CD4-positive, alpha-beta memory T cell (primary cell): ENCODE measurements at regions not wholly inside any gene's neighbourhood (a gene's known extent, or its start where the extent isn't known, plus 50 kb on each side); places are given as distances from the start of the nearest gene placed in this dataset.
A peak's percentile ranks its signal among the peaks of the same experiment; 100 is the strongest.
"Not testable (repeated sequence)": the region's sequence is repeated elsewhere in the genome, so short reads cannot be mapped to it uniquely, and the experiment has no call there.

Experiments
- CTCF ChIA-PET: fragments of 350-600 bp; sonication (Branson Sonifier 250); formaldehyde crosslinking; loops from one replicate; lab custom pipeline; 2021; ENCODE audit warnings: inconsistent platforms; ENCODE audit not compliant: partially characterized antibody; lab: Charles Lee
- POLR2A ChIA-PET: fragments of 350-600 bp; sonication (Branson Sonifier 250); formaldehyde crosslinking; loops from one replicate; lab custom pipeline; 2021; ENCODE audit not compliant: partially characterized antibody; lab: Charles Lee
- DNase-seq, 5 donors: peaks; one replicate each; pipeline versions ENCODE4 v3.0.0 to v3.0.0-alpha.2; 2020 to 2022; ENCODE audit warnings: mixed read lengths in 1 of 5
- H3K27ac ChIP-seq: one replicate; pipeline ENCODE4 v1.7.0; 2013; ENCODE audit warnings: low read depth, low read length
- H3K27me3 ChIP-seq: 2 replicates; pipeline ENCODE4 v1.7.0; 2013; ENCODE audit warnings: mild to moderate bottlenecking, low read length, moderate library complexity; ENCODE audit not compliant: insufficient read depth
- H3K36me3 ChIP-seq: 2 replicates; pipeline ENCODE4 v1.7.0; 2013; ENCODE audit warnings: mild to moderate bottlenecking, low read length, moderate library complexity; ENCODE audit not compliant: insufficient read depth
- H3K4me1 ChIP-seq: 2 replicates; pipeline ENCODE4 v1.7.0; 2013; ENCODE audit warnings: mild to moderate bottlenecking, low read length, moderate library complexity; ENCODE audit not compliant: insufficient read depth
- H3K4me3 ChIP-seq, 2 donors: one replicate each; pipeline ENCODE4 v1.7.0; 2013; ENCODE audit warnings: low read length in 2 of 2, mild to moderate bottlenecking in 1 of 2
- H3K9me3 ChIP-seq, 2 donors: one replicate each; pipeline ENCODE4 v1.7.0; 2013; ENCODE audit warnings: low read length in 2 of 2, control low read depth in 1 of 2; ENCODE audit not compliant: control insufficient read depth in 1 of 2
- H3K27ac Mint-ChIP-seq, 7 donors: one replicate each; pipeline ENCODE4 v1.8.0; 2020 to 2021; ENCODE audit warnings: mixed read lengths in 7 of 7, mild to moderate bottlenecking in 6 of 7, inconsistent platforms in 3 of 7, moderate library complexity in 3 of 7
- H3K27me3 Mint-ChIP-seq, 2 donors: one replicate each; pipeline ENCODE4 v1.8.0; 2020 to 2021; ENCODE audit warnings: mixed read lengths in 2 of 2
- H3K36me3 Mint-ChIP-seq, 2 donors: one replicate each; pipeline ENCODE4 v1.8.0; 2020 to 2021; ENCODE audit warnings: mixed read lengths in 2 of 2, inconsistent platforms in 1 of 2, mild to moderate bottlenecking in 1 of 2
- H3K4me1 Mint-ChIP-seq, 4 donors: one replicate each; pipeline ENCODE4 v1.8.0; 2020 to 2021; ENCODE audit warnings: mixed read lengths in 4 of 4, mild to moderate bottlenecking in 1 of 4
- H3K4me3 Mint-ChIP-seq, 8 donors: one replicate each; pipeline ENCODE4 v1.8.0; 2020 to 2021; ENCODE audit warnings: mixed read lengths in 8 of 8, mild to moderate bottlenecking in 7 of 8, moderate library complexity in 6 of 8, inconsistent platforms in 3 of 8
- H3K9me3 Mint-ChIP-seq, 8 donors: one replicate each; pipeline ENCODE4 v1.8.0; 2020 to 2021; ENCODE audit warnings: mixed read lengths in 8 of 8, mild to moderate bottlenecking in 5 of 8, inconsistent platforms in 3 of 8, moderate library complexity in 1 of 8
- intact Hi-C: fragments of 100-400 bp; cut with micrococcal nuclease; formaldehyde crosslinking; loops from one replicate; pipeline ENCODE4 v1.15.1; 2023

- peaks cover 2 to 6% of the 10 kb centered on the region in 2 donors for H3K27me3 Mint-ChIP-seq
- Histone ChIP-seq H3K9me3 (no peaks in the 10 kb centered on the region), H3K4me3 (no peak overlapping the region), H3K27ac (no peak overlapping the region), H3K4me1 (no peaks in the 10 kb centered on the region), H3K27me3 (no peaks in the 10 kb centered on the region), H3K36me3 (no peaks in the 10 kb centered on the region)
- POLR2A ChIA-PET: no interaction called here
- intact Hi-C loops: no loop called here
- H3K36me3 Mint-ChIP-seq: no peaks in the 10 kb centered on the region
- CTCF ChIA-PET: interaction anchor here (0.7 kb wide), 1 partner anchor 13 kb away, joined by 3 read pairs; no protein-coding TSS in a partner anchor
- no peak for DNase-seq
- no peak overlapping the region for H3K4me3 Mint-ChIP-seq
- H3K27ac Mint-ChIP-seq: peak overlapping the region in 1 of 7 donors; percentile 2
- peaks cover 0 to 21% (median 9%) of the 10 kb centered on the region in 8 donors for H3K9me3 Mint-ChIP-seq
- peaks cover 0 to 5% (median 2%) of the 10 kb centered on the region in 4 donors for H3K4me1 Mint-ChIP-seq
Measured at GRCh38 chr16:66176111-66176510, 190.4 kb upstream of the CDH5 start.

GRCh38 chr16:66175636-66176035 lies 190.9 kb upstream of the CDH5 start:
- intact Hi-C loops: no loop called here
- peaks cover 2 to 6% of the 10 kb centered on the region in 2 donors for H3K27me3 Mint-ChIP-seq

DNA sequence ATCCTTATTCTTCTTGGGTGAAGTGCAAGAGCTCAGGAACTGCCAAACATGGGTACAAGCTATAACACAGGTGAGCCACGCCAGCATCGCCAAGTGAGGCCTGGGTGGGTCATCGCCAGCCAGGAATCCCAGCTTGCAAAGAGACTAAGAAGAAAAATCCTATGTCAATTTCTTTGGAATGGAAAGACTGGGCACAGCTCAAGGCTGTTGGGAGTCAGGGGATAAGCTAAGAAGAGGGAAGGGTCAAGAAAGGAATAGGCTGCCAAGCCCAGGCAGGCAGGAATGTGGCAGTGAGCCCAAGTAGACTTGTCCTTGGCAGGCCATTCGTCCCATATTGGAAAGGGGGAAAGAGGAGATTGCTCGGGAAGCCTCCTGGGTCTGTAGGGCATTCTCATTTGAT lies 191.4 kb upstream of the CDH5 start:
- Histone ChIP-seq H3K4me1 (no peaks in the 10 kb centered on the region), H3K27ac (no peak overlapping the region), H3K27me3 (no peaks in the 10 kb centered on the region), H3K36me3 (no peaks in the 10 kb centered on the region), H3K9me3 (no peaks in the 10 kb centered on the region), H3K4me3 (no peak overlapping the region)
- no peak for DNase-seq
- no peaks in the 10 kb centered on the region for H3K36me3 Mint-ChIP-seq
- H3K4me3 Mint-ChIP-seq: no peak overlapping the region
- H3K9me3 Mint-ChIP-seq: peaks cover 0 to 13% (median 5%) of the 10 kb centered on the region in 8 donors
- H3K27me3 Mint-ChIP-seq: peaks cover 2 to 4% of the 10 kb centered on the region in 2 donors
- intact Hi-C loops: no loop called here
- POLR2A ChIA-PET: no interaction called here
- CTCF ChIA-PET: no interaction called here
- H3K4me1 Mint-ChIP-seq: peaks cover 0 to 5% (median 2%) of the 10 kb centered on the region in 4 donors
- H3K27ac Mint-ChIP-seq: no peak overlapping the region

More at GRCh38 chr16:66175636-66176035, 190.9 kb upstream of the CDH5 start:
- peaks cover 0 to 5% (median 2%) of the 10 kb centered on the region in 4 donors for H3K4me1 Mint-ChIP-seq
- H3K27ac ChIP-seq: no peak overlapping the region
- H3K36me3 Mint-ChIP-seq: no peaks in the 10 kb centered on the region
- H3K9me3 ChIP-seq: no peaks in the 10 kb centered on the region
- CTCF ChIA-PET: no interaction called here
- H3K9me3 Mint-ChIP-seq: peaks cover 0 to 19% (median 9%) of the 10 kb centered on the region in 8 donors
- no peak overlapping the region for H3K4me3 Mint-ChIP-seq
- no peaks in the 10 kb centered on the region for H3K27me3 ChIP-seq
- peak overlapping the region in 1 of 7 donors; percentile 2 for H3K27ac Mint-ChIP-seq
- DNase-seq: no peak
- H3K4me1 ChIP-seq: no peaks in the 10 kb centered on the region
- POLR2A ChIA-PET: no interaction called here
- no peaks in the 10 kb centered on the region for H3K36me3 ChIP-seq
- H3K4me3 ChIP-seq: no peak overlapping the region

DNA sequence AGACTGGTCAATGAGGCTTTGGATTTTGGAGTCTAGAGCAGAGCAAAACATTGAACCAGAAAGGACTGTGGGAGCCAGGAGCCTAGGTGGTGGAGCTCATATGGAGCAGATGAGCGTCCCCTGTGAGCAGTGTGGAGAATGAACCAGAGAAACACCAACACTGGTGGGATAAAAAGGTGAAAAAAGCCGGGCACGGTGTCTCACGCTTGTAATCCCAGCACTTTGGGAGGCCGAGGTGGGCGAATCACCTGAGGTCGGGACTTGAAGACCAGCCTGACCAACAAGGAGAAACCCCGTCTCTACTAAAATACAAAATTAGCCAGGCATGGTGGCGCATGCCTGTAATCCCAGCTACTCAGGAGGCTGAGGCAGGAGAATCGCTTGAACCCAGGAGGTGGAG lies 192.7 kb upstream of the CDH5 start:
- H3K4me1 ChIP-seq, DNase-seq, H3K27me3 Mint-ChIP-seq, H3K27ac Mint-ChIP-seq, H3K27ac ChIP-seq, H3K9me3 ChIP-seq, CTCF ChIA-PET, H3K27me3 ChIP-seq, H3K4me1 Mint-ChIP-seq, H3K36me3 Mint-ChIP-seq, H3K4me3 Mint-ChIP-seq, H3K36me3 ChIP-seq, intact Hi-C loops, POLR2A ChIA-PET, H3K4me3 ChIP-seq, H3K9me3 Mint-ChIP-seq: not testable (repeated sequence)

DNA sequence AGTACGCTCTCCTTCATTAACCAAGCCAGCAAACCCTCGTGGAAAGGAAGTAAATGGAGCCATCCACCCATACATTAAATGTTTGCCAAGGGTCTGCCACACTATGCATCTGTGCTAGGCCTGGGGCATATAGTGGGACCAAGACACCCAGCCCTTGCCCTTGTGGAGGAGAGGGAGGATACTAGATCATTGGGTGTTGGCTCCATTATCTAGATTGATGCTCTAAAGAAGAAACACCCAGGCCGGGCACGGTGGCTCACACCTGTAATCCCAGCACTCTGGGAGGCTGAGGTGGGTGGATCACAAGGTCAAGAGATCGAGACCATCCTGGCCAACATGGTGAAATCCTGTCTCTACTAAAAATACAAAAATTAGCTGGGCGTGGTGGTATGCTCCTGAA lies 193.3 kb upstream of the CDH5 start:
- DNase-seq, H3K9me3 ChIP-seq, H3K4me1 ChIP-seq, H3K27me3 Mint-ChIP-seq, CTCF ChIA-PET, H3K27ac Mint-ChIP-seq, H3K9me3 Mint-ChIP-seq, H3K27ac ChIP-seq, H3K27me3 ChIP-seq, POLR2A ChIA-PET, H3K36me3 Mint-ChIP-seq, H3K4me3 Mint-ChIP-seq, H3K4me1 Mint-ChIP-seq, intact Hi-C loops, H3K4me3 ChIP-seq, H3K36me3 ChIP-seq: not testable (repeated sequence)

DNA sequence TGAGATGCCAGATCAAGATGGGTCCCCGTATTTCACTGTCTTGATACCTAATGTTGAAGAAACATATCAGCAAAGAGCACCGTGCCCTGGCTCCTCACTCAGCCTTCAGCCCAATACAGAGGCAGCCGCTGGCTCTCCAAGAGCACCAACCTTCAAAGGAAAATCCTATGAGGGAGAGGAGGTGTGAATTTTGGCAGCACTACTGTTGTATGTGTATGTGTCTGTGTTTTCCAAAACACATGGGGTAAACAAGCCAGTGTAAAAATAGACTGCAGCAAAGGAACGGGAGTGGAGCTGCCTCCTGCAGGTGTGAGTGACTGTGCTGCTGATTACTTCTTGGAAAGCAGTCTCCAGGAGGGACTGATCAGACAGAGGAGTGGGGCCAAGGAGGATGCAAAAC lies 194.0 kb upstream of the CDH5 start:
- Histone ChIP-seq H3K36me3 (no peaks in the 10 kb centered on the region), H3K4me1 (no peaks in the 10 kb centered on the region), H3K9me3 (no peaks in the 10 kb centered on the region), H3K27ac (no peak overlapping the region), H3K27me3 (no peaks in the 10 kb centered on the region), H3K4me3 (no peak overlapping the region)
- Mint-ChIP-seq H3K36me3 (no peaks in the 10 kb centered on the region), H3K9me3 (peaks cover 0 to 1% (median 0%) of the 10 kb centered on the region in 8 donors), H3K27ac (peak overlapping the region in 1 of 7 donors; percentile 43), H3K4me1 (peaks cover 0 to 5% (median 2%) of the 10 kb centered on the region in 4 donors), H3K27me3 (peaks cover 2 to 3% of the 10 kb centered on the region in 2 donors), H3K4me3 (no peak overlapping the region)
- DNase-seq: no peak
- ChIA-PET POLR2A (no interaction called here), CTCF (no interaction called here)
- intact Hi-C loops: no loop called here

DNA sequence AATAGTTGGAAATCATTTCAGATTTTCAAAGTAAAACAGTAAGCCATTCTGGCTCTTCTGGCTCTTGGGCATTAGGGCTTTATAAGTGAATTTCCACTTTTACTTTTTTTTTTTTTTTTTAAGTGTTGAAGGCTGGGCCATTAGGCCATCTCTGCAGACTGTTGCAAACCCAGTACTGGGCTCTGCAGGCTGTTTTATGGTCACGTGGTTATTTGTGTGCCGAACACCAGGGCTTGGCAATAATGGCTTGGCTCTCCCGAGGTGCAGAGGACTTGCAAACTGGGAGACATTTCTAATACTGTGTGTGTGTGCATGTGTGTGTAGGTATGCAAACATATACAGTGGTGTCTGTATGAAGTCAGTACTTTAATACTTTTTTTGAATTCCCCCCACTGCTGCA lies 194.9 kb upstream of the CDH5 start:
- intact Hi-C loops: no loop called here
- Mint-ChIP-seq H3K27me3 (peaks cover 4 to 7% of the 10 kb centered on the region in 2 donors), H3K4me1 (peaks cover 0 to 5% (median 2%) of the 10 kb centered on the region in 4 donors), H3K27ac (no peak overlapping the region), H3K36me3 (no peaks in the 10 kb centered on the region), H3K4me3 (no peak overlapping the region), H3K9me3 (no peaks in the 10 kb centered on the region)
- ChIA-PET CTCF (interaction anchor here (0.7 kb wide), 1 partner anchor 12 kb away, joined by 3 read pairs; no protein-coding TSS in a partner anchor), POLR2A (no interaction called here)
- Histone ChIP-seq H3K9me3 (no peaks in the 10 kb centered on the region), H3K4me3 (no peak overlapping the region), H3K4me1 (no peaks in the 10 kb centered on the region), H3K27ac (no peak overlapping the region), H3K36me3 (no peaks in the 10 kb centered on the region), H3K27me3 (no peaks in the 10 kb centered on the region)
- DNase-seq: no peak
